SK-N-SH (cell line): ENCODE measurements at regions not wholly inside any gene's neighbourhood (a gene's known extent, or its start where the extent isn't known, plus 50 kb on each side); places are given as distances from the start of the nearest gene placed in this dataset.

ENCODE experiments used
- CTCF ChIA-PET: fragments of 300-600, 350-600 bp; formaldehyde crosslinking; extraction: SDS; loops from one replicate; lab custom pipeline; 2021; lab: Yijun Ruan, JAX
- POLR2A ChIA-PET: fragments of 350-600 bp; sonication (Branson Sonifier 250); formaldehyde crosslinking; extraction: SDS; loops from one replicate; lab custom pipeline; 2020; ENCODE audit warnings: antibody characterized with exemption, inconsistent platforms; lab: Yijun Ruan, JAX
- DNase-seq: peaks from one replicate; pipeline ENCODE4 v3.0.0; 2012
- H2AFZ ChIP-seq: fragments of 200-600 bp; sonication (generic); 2 replicates; pipeline ENCODE4 v1.8.1; 2016; ENCODE audit warnings: antibody characterized with exemption, mild to moderate bottlenecking, low read depth
- H3F3A ChIP-seq: fragments of 200-600 bp; sonication (generic); replicated peaks from 2 replicates; pipeline ENCODE3; 2016; ENCODE audit warnings: antibody characterized with exemption, mild to moderate bottlenecking; ENCODE audit not compliant: insufficient read depth
- H3K27ac ChIP-seq, 2 experiments: fragments of 200-500 bp in 1 of 2; fragments of 200-600 bp in 1 of 2; sonication (Bioruptor generic) in 1 of 2; sonication (generic), shearing (Covaris generic) in 1 of 2; 2 replicates each; pipeline versions ENCODE4 v1.5.1 to v1.6.1; 2014 to 2016; ENCODE audit warnings: low read depth in 2 of 2, inconsistent platforms in 1 of 2, low read length in 1 of 2, mild to moderate bottlenecking in 1 of 2, mixed read lengths in 1 of 2
- H3K27me3 ChIP-seq: fragments of 200-600 bp; sonication (generic), shearing (Covaris generic); 2 replicates; pipeline ENCODE4 v1.6.1; 2016; ENCODE audit warnings: mixed run types; ENCODE audit not compliant: insufficient read depth
- H3K36me3 ChIP-seq, 2 experiments: fragments of 200-500 bp in 1 of 2; fragments of 200-600 bp in 1 of 2; sonication (Bioruptor generic) in 1 of 2; sonication (generic) in 1 of 2; replicated peaks in 1 of 2; 2 replicates each; pipeline versions ENCODE3 to v1.5.1; 2014 to 2016; ENCODE audit warnings: low read length in 1 of 2, mild to moderate bottlenecking in 1 of 2; ENCODE audit not compliant: insufficient read depth in 2 of 2, control insufficient read depth in 1 of 2
- H3K4me1 ChIP-seq, 2 experiments: fragments of 200-500 bp in 1 of 2; fragments of 200-600 bp in 1 of 2; sonication (Bioruptor generic) in 1 of 2; sonication (generic), shearing (Covaris generic) in 1 of 2; 2 replicates each; pipeline versions ENCODE4 v1.5.1 to v1.6.1; 2014 to 2016; ENCODE audit warnings: low read depth in 1 of 2, low read length in 1 of 2, mixed run types in 1 of 2; ENCODE audit not compliant: insufficient read depth in 2 of 2, control insufficient read depth in 1 of 2
- H3K4me2 ChIP-seq: fragments of 200-600 bp; sonication (generic), shearing (Covaris generic); 2 replicates; pipeline ENCODE4 v1.6.1; 2017; ENCODE audit warnings: mixed run types
- H3K4me3 ChIP-seq, 2 experiments: fragments of 200-500 bp in 1 of 2; fragments of 200-600 bp in 1 of 2; sonication (Bioruptor generic) in 1 of 2; sonication (generic), shearing (Covaris generic) in 1 of 2; 2 replicates each; pipeline versions ENCODE4 v1.5.1 to v1.8.1; 2014 to 2016; ENCODE audit warnings: low read depth in 2 of 2, inconsistent platforms in 1 of 2, low read length in 1 of 2, mild to moderate bottlenecking in 1 of 2, mixed read lengths in 1 of 2, moderate library complexity in 1 of 2
- H3K79me2 ChIP-seq: fragments of 200-600 bp; sonication (generic); 2 replicates; pipeline ENCODE4 v1.8.1; 2017; ENCODE audit warnings: mild to moderate bottlenecking; ENCODE audit not compliant: insufficient read depth
- H3K9ac ChIP-seq: fragments of 200-600 bp; sonication (generic); 2 replicates; pipeline ENCODE4 v1.6.1; 2017; ENCODE audit warnings: mixed run types
- H3K9me2 ChIP-seq: fragments of 200-600 bp; sonication (generic); 2 replicates; pipeline ENCODE4 v1.6.1; 2017; ENCODE audit warnings: mixed run types
- H3K9me3 ChIP-seq: fragments of 200-600 bp; sonication (generic); 2 replicates; pipeline ENCODE4 v1.6.1; 2017; ENCODE audit warnings: mixed run types, mild to moderate bottlenecking, moderate library complexity
- H4K20me1 ChIP-seq: fragments of 200-600 bp; sonication (generic); 2 replicates; pipeline ENCODE4 v1.6.1; 2017; ENCODE audit warnings: mild to moderate bottlenecking, mixed run types; ENCODE audit not compliant: insufficient read depth
- CTCF ChIP-seq: fragments of 200-600 bp; sonication (generic); IDR thresholded peaks from 2 replicates; pipeline ENCODE4 v1.6.1; 2017; ENCODE audit warnings: antibody characterized with exemption, mild to moderate bottlenecking, moderate library complexity
- ELF1 ChIP-seq: IDR thresholded peaks from 2 replicates; pipeline ENCODE4 v1.4.0; 2012
- FOSL2 ChIP-seq: IDR thresholded peaks from 2 replicates; pipeline ENCODE4 v1.4.0; 2012; ENCODE audit warnings: low read depth, mild to moderate bottlenecking, moderate library complexity, borderline replicate concordance
- GATA2 ChIP-seq: sonication (generic); formaldehyde crosslinking; IDR thresholded peaks from 2 replicates; pipeline ENCODE4 v1.5.0; 2020; ENCODE audit warnings: mild to moderate bottlenecking, missing genetic modification reagents
- JUND ChIP-seq: IDR thresholded peaks from 2 replicates; pipeline ENCODE4 v1.4.0; 2012
- MAX ChIP-seq: IDR thresholded peaks from 2 replicates; pipeline ENCODE4 v1.4.0; 2012; ENCODE audit warnings: low read depth
- NFIC ChIP-seq: IDR thresholded peaks from 2 replicates; pipeline ENCODE4 v1.4.0; 2012; ENCODE audit warnings: borderline replicate concordance
- PBX3 ChIP-seq: IDR thresholded peaks from 2 replicates; pipeline ENCODE4; 2012
- RAD21 ChIP-seq: IDR thresholded peaks from 2 replicates; pipeline ENCODE4 v1.6.1; 2012; ENCODE audit warnings: mild to moderate bottlenecking, low read length
- RCOR1 ChIP-seq: fragments of 150-350 bp; IDR thresholded peaks from 2 replicates; pipeline ENCODE4 v1.6.1; 2017; ENCODE audit warnings: antibody characterized with exemption, low read length
- REST ChIP-seq: IDR thresholded peaks from 2 replicates; pipeline ENCODE4 v1.6.1; 2012; ENCODE audit warnings: mild to moderate bottlenecking, low read depth, low read length, moderate library complexity
- RFX5 ChIP-seq: IDR thresholded peaks from 2 replicates; pipeline ENCODE4 v1.6.1; 2012; ENCODE audit warnings: mild to moderate bottlenecking, improper control_type of control experiment, low read length
- RXRA ChIP-seq: IDR thresholded peaks from 2 replicates; pipeline ENCODE4 v1.4.0; 2012; ENCODE audit warnings: low read depth, mild to moderate bottlenecking, borderline replicate concordance
- SMC3 ChIP-seq: IDR thresholded peaks from 2 replicates; pipeline ENCODE4 v1.6.1; 2012; ENCODE audit warnings: low read depth, low read length, improper control_type of control experiment
- TAF1 ChIP-seq: IDR thresholded peaks from 2 replicates; pipeline ENCODE4 v1.6.1; 2012; ENCODE audit warnings: low read depth, mild to moderate bottlenecking, low read length, moderate library complexity, borderline replicate concordance
- YY1 ChIP-seq: IDR thresholded peaks from 2 replicates; pipeline ENCODE4 v1.4.0; 2012; ENCODE audit warnings: low read depth, mild to moderate bottlenecking

- Histone ChIP-seq H3K4me2 (no peak overlapping the region), H3K27me3 (no peaks in the 10 kb centered on the region), H3K27ac (no peak overlapping the region), H3K79me2 (no peaks in the 10 kb centered on the region), H3K36me3 (no peaks in the 10 kb centered on the region), H3F3A (peaks cover 12% of the 10 kb centered on the region), H2AFZ (no peak overlapping the region), H3K9me2 (no peaks in the 10 kb centered on the region), H3K4me3 (no peak overlapping the region), H3K9me3 (no peaks in the 10 kb centered on the region), H4K20me1 (no peaks in the 10 kb centered on the region), H3K9ac (no peak overlapping the region), H3K4me1 (peaks cover 10 to 13% of the 10 kb centered on the region in 2 experiments; a peak in 3 of 4 replicates)
- no peak for DNase-seq
- ChIA-PET POLR2A (no interaction called here), CTCF (interaction anchor here (1.0 to 1.8 kb wide), 5 partner anchors 11 to 110 kb away, joined by 3 to 5 read pairs (median 4); no protein-coding TSS in a partner anchor)
- no peak for TF ChIP-seq SMC3
- TF ChIP-seq RAD21, result no peak
- no peak for TF ChIP-seq RXRA
- no peak for TF ChIP-seq GATA2 (CRISPR knock-in tag)
- TF ChIP-seq REST, result no peak
- no peak for TF ChIP-seq MAX
- TF ChIP-seq ELF1, result no peak
- TF ChIP-seq TAF1, result no peak
- TF ChIP-seq PBX3, result no peak
- no peak for TF ChIP-seq FOSL2
- TF ChIP-seq RFX5, result no peak
- no peak for TF ChIP-seq YY1
- TF ChIP-seq RCOR1, result no peak
- no peak for TF ChIP-seq JUND
- TF ChIP-seq NFIC, result no peak
- no peak for TF ChIP-seq CTCF
Observed at GRCh38 chr1:101363891-101364318, 127.1 kb downstream of the S1PR1 start.
